HL-60 (cell line): ENCODE measurements at regions not wholly inside any gene's neighbourhood (a gene's known extent, or its start where the extent isn't known, plus 50 kb on each side); places are given as distances from the start of the nearest gene placed in this dataset.

Source experiments
- CTCF ChIP-seq: IDR thresholded peaks from one replicate; pipeline ENCODE4 v1.5.1; 2011; ENCODE audit warnings: low read length, control low read depth, inconsistent platforms; ENCODE audit not compliant: insufficient read depth
- GABPA ChIP-seq: IDR thresholded peaks from 2 replicates; pipeline ENCODE4 v1.6.1; 2012; ENCODE audit warnings: low read depth
- POLR2AphosphoS5 ChIP-seq: IDR thresholded peaks from 2 replicates; pipeline ENCODE4 v1.6.1; 2012; ENCODE audit warnings: low read depth
- REST ChIP-seq: IDR thresholded peaks from 2 replicates; pipeline ENCODE4 v1.6.1; 2012; ENCODE audit warnings: low read depth; ENCODE audit not compliant: insufficient replicate concordance
- SPI1 ChIP-seq: IDR thresholded peaks from 2 replicates; pipeline ENCODE4 v1.6.1; 2012; ENCODE audit warnings: low read depth, mild to moderate bottlenecking, borderline replicate concordance

- TF ChIP-seq CTCF (no peak), REST (no peak), POLR2AphosphoS5 (no peak), GABPA (no peak), SPI1 (no peak)
These were observed 1443.7 kb downstream of the MRPL39 start for GRCh38 chr21:24163539-24163938.
